ENCODE measurements at regions not wholly inside any gene's neighbourhood (a gene's known extent, or its start where the extent isn't known, plus 50 kb on each side); places are given as distances from the start of the nearest gene placed in this dataset.
A peak's percentile ranks its signal among the peaks of the same experiment; 100 is the strongest.

GRCh38 chr19:30651691-30652090 lies 279.5 kb downstream of the ZNF536 start:
- no peak for ATAC-seq
- H3K27me3 Mint-ChIP-seq (ENCODE audit: insufficient read depth, low read depth, poor library complexity): peaks cover 6% of the 10 kb centered on the region
- H3K4me3 Mint-ChIP-seq: no peak overlapping the region
- H3K27me3 ChIP-seq (ENCODE audit: insufficient read depth): no peaks in the 10 kb centered on the region
- peak overlapping the region; percentile 12; the same call in 1 of the 2 replicates for H2AFZ ChIP-seq
- H3K36me3 Mint-ChIP-seq (ENCODE audit: low read depth): no peaks in the 10 kb centered on the region
- no peaks in the 10 kb centered on the region for H3K9me2 ChIP-seq (ENCODE audit: insufficient read depth)
- no peaks in the 10 kb centered on the region for H3K79me2 ChIP-seq (replicated peaks; ENCODE audit: insufficient read depth)
- no peaks in the 10 kb centered on the region for H3K36me3 ChIP-seq (ENCODE audit: insufficient read depth)
- H4K20me1 ChIP-seq (replicated peaks; ENCODE audit: insufficient read depth): no peaks in the 10 kb centered on the region
- no peaks in the 10 kb centered on the region for H3K9me3 Mint-ChIP-seq
- no peak overlapping the region for H3K27ac Mint-ChIP-seq
- H3F3A ChIP-seq (replicated peaks; ENCODE audit: low read depth): no peaks in the 10 kb centered on the region
- TF ChIP-seq ETS1 (IDR thresholded peaks at IDR 0.05) (no peak), ZNF331 (CRISPR knock-in tag; IDR thresholded peaks at IDR 0.05; ENCODE audit: low read depth) (no peak), CTCF (conservative IDR thresholded peaks at IDR 0.05; ENCODE audit: low read depth in 2 of 2) (no peak), STAT1 (IDR thresholded peaks at IDR 0.05; ENCODE audit: unreplicated experiment) (no peak), ZNF462 (CRISPR knock-in tag; IDR thresholded peaks at IDR 0.05) (no peak), REST (IDR thresholded peaks at IDR 0.05; ENCODE audit: unreplicated experiment) (no peak), NANOG (IDR thresholded peaks at IDR 0.05; ENCODE audit: borderline replicate concordance) (no peak), JUNB (IDR thresholded peaks at IDR 0.05; ENCODE audit: unreplicated experiment) (no peak), EZH2phosphoT487 (IDR thresholded peaks at IDR 0.05; ENCODE audit: unreplicated experiment) (no peak), ZNF114 (CRISPR knock-in tag; IDR thresholded peaks at IDR 0.05) (no peak), CREB1 (CRISPR knock-in tag; IDR thresholded peaks at IDR 0.05; ENCODE audit: low read depth) (no peak), POLR2AphosphoS5 (IDR thresholded peaks at IDR 0.05; ENCODE audit: low read depth) (no peak), EZH2 (IDR thresholded peaks at IDR 0.05; ENCODE audit: low read depth, unreplicated experiment) (no peak)
- H3K4me1 Mint-ChIP-seq: peaks cover 27% of the 10 kb centered on the region
- H3K4me2 ChIP-seq: no peak overlapping the region
- DNase-seq (ENCODE audit: low spot score): no peak
- H3K27ac ChIP-seq (ENCODE audit: low read depth): no peak overlapping the region
- H3K4me1 ChIP-seq (ENCODE audit: insufficient read depth): peaks cover 13% of the 10 kb centered on the region
- no peak overlapping the region for H3K4me3 ChIP-seq
